ENCODE measurements at regions not wholly inside any gene's neighbourhood (a gene's known extent, or its start where the extent isn't known, plus 50 kb on each side); places are given as distances from the start of the nearest gene placed in this dataset.
"Not testable (repeated sequence)": the region's sequence is repeated elsewhere in the genome, so short reads cannot be mapped to it uniquely, and the experiment has no call there.

DNA sequence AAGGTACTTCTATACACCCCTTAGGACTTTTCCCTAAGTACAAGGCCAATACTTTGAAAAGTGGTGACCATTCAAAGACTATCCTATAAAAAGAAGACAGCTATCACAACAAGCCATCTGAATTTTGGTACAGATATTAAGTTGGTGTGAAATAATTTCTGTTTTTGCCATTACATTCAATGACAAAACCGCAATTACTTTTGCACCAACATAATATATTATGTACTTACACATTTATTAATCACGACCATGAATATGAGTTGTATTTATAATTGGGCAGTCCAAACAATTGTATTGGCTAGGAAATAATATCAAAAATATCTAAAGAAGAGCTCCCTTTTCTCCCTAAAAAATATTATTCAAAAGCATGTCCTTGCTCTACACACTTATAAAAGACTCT, 215.7 kb downstream of the TMA16 start:
- no peaks in the 10 kb centered on the region for H3K4me1 ChIP-seq

DNA sequence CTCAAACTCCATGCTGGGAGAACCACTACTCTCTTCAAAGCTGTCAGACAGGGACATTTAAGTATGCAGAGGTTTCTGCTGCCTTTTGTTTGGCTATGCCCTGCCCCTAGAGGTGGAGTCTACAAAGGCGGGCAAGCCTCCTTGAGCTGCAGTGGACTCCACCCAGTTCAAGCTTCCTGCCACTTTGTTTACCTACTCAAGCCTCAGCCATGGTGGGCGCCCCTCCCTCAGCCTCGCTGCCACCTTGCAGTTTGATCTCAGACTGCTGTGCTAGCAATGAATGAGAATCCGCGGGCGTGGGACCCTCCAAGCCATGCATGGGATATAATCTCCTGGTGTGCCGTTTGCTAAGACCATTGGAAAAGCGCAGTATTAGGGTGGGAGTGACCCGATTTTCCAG, 230.0 kb downstream of the TMA16 start:
- H3K4me1 ChIP-seq; DNase-seq; intact Hi-C loops (cut with DNase I; ENCODE audit: low total_unique reads); H3K36me3 ChIP-seq (ENCODE audit: low read depth, missing control alignments); H3K27me3 ChIP-seq; H3K4me3 ChIP-seq; H3K9me3 ChIP-seq; H3K27ac ChIP-seq: not testable (repeated sequence)
- WGBS, 2 donors, result 93 to 97% methylated on average over 8 to 9 of the region's 9 CpGs

More for the DNA sequence above, 215.7 kb downstream of the TMA16 start:
- WGBS, 2 donors, result 85 to 98% methylated on average over 2 of the region's 2 CpGs
- H3K27ac ChIP-seq, result no peak overlapping the region
- no peaks in the 10 kb centered on the region for H3K9me3 ChIP-seq
- H3K27me3 ChIP-seq, result no peaks in the 10 kb centered on the region
- intact Hi-C loops (cut with DNase I; ENCODE audit: low total_unique reads), result no loop called here
- H3K4me3 ChIP-seq, result no peak overlapping the region
- H3K36me3 ChIP-seq (ENCODE audit: low read depth, missing control alignments), result no peaks in the 10 kb centered on the region
- TF ChIP-seq POLR2A (IDR thresholded peaks at IDR 0.05), result no peak
- TF ChIP-seq, protein P1, sequence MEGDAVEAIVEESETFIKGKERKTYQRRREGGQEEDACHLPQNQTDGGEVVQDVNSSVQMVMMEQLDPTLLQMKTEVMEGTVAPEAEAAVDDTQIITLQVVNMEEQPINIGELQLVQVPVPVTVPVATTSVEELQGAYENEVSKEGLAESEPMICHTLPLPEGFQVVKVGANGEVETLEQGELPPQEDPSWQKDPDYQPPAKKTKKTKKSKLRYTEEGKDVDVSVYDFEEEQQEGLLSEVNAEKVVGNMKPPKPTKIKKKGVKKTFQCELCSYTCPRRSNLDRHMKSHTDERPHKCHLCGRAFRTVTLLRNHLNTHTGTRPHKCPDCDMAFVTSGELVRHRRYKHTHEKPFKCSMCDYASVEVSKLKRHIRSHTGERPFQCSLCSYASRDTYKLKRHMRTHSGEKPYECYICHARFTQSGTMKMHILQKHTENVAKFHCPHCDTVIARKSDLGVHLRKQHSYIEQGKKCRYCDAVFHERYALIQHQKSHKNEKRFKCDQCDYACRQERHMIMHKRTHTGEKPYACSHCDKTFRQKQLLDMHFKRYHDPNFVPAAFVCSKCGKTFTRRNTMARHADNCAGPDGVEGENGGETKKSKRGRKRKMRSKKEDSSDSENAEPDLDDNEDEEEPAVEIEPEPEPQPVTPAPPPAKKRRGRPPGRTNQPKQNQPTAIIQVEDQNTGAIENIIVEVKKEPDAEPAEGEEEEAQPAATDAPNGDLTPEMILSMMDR (IDR thresholded peaks at IDR 0.05), result no peak
- DNase-seq, result no peak

DNA sequence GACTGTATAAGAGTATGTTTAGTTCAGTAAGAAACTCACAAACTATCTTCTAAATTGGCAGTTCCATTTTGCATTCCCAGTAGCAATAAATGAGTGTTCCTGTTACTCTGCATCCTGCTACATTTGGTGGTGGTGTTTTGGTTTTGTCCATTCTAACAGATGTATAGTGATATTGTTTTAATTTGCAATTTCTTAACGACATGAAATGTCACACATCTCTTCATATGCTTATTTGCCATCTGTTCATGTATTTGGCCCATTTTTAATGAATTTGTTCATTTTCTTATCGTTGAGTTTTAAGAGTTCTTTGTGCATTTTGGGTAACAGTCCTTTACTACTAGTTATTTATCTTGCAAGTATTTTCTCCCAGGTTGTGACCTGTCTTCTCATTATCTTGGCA, 232.2 kb downstream of the TMA16 start:
- TF ChIP-seq, protein P1 (IDR thresholded peaks at IDR 0.05), result no peak
- TF ChIP-seq POLR2A (IDR thresholded peaks at IDR 0.05), result no peak
- intact Hi-C loops (cut with DNase I; ENCODE audit: low total_unique reads), result no loop called here
- DNase-seq, result no peak
- H3K27ac ChIP-seq, result no peak overlapping the region
- H3K4me3 ChIP-seq, result no peak overlapping the region
- no peaks in the 10 kb centered on the region for H3K36me3 ChIP-seq (ENCODE audit: low read depth, missing control alignments)
- H3K9me3 ChIP-seq, result no peaks in the 10 kb centered on the region
- no peaks in the 10 kb centered on the region for H3K27me3 ChIP-seq
- WGBS, 2 donors, result 69 to 75% methylated on average over 2 of the region's 2 CpGs
- H3K4me1 ChIP-seq, result no peaks in the 10 kb centered on the region

DNA sequence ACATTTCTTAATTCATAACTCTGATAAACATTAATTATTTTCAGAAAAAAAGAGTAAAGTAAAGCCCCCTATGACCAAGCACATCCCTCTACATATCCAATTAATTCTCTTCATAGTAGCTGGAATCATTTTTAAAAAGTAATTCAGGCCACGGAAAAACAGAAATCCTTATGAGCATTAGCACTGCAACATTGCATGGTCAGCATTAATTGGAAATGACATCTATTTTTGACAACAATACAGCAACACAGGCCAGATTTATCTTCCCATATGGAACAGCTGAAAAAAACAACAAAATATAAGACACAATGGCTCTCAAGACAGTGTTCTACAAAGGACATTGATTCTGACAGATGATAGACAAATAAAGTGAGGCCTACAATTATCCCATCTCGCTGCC, 236.6 kb downstream of the TMA16 start:
- Histone ChIP-seq H3K4me1 (no peaks in the 10 kb centered on the region), H3K36me3 (ENCODE audit: low read depth, missing control alignments) (no peaks in the 10 kb centered on the region), H3K27me3 (no peaks in the 10 kb centered on the region), H3K27ac (no peak overlapping the region), H3K9me3 (no peaks in the 10 kb centered on the region), H3K4me3 (no peak overlapping the region)
- TF ChIP-seq POLR2A (IDR thresholded peaks at IDR 0.05), result no peak
- TF ChIP-seq, protein P1 (IDR thresholded peaks at IDR 0.05), result no peak
- DNase-seq, result no peak
- intact Hi-C loops (cut with DNase I; ENCODE audit: low total_unique reads), result no loop called here
- WGBS, 2 donors, result 86 to 96% methylated on average over 2 of the region's 2 CpGs

DNA sequence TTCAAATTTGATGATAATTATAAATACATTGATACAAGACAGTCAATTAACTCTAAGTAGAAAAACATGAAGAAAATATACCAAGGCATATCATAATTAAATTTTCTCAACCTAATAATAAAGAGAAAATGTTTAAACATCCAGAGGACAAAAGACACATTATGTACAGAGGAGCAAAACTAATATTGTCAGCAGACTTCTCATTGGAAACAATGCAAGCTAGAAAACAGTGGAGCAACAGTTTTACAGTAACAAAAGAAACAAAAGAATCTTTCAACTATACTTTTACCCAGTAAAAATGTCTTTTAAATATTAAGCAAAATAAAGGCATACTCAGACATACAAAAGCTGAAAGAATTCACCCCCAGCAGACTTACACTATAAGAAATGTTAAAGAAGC, 238.0 kb downstream of the TMA16 start:
- intact Hi-C loops (cut with DNase I; ENCODE audit: low total_unique reads), result no loop called here
- Histone ChIP-seq H3K36me3 (ENCODE audit: low read depth, missing control alignments) (no peaks in the 10 kb centered on the region), H3K9me3 (no peaks in the 10 kb centered on the region), H3K27ac (no peak overlapping the region), H3K4me3 (no peak overlapping the region), H3K27me3 (no peaks in the 10 kb centered on the region), H3K4me1 (no peaks in the 10 kb centered on the region)
- no peak for TF ChIP-seq POLR2A (IDR thresholded peaks at IDR 0.05)
- TF ChIP-seq, protein P1 (IDR thresholded peaks at IDR 0.05), result no peak
- DNase-seq, result no peak
